Hepatocyte (in vitro differentiated cells): ENCODE measurements at regions not wholly inside any gene's neighbourhood (a gene's known extent, or its start where the extent isn't known, plus 50 kb on each side); places are given as distances from the start of the nearest gene placed in this dataset.
A peak's percentile ranks its signal among the peaks of the same experiment; 100 is the strongest.

Experiments used
- DNase-seq: peaks from one replicate; pipeline ENCODE4 v3.0.0-alpha.2; 2016; ENCODE audit warnings: low spot score
- H2AFZ ChIP-seq: fragments of 200-600 bp; sonication (generic); 2 replicates; pipeline ENCODE4 v1.6.0; 2016; ENCODE audit warnings: antibody characterized with exemption, mild to moderate bottlenecking
- H3K27ac ChIP-seq: fragments of 200-600 bp; sonication (generic); 2 replicates; pipeline ENCODE4 v1.5.1; 2016; ENCODE audit warnings: mild to moderate bottlenecking
- H3K27me3 ChIP-seq: fragments of 200-600 bp; sonication (generic); 2 replicates; pipeline ENCODE4 v1.6.1; 2016
- H3K36me3 ChIP-seq: fragments of 200-600 bp; sonication (generic); replicated peaks from 2 replicates; pipeline ENCODE4 v1.5.1; 2016; ENCODE audit warnings: low read depth; ENCODE audit not compliant: insufficient read depth
- H3K4me1 ChIP-seq: fragments of 200-600 bp; sonication (generic); 2 replicates; pipeline ENCODE4 v1.5.1; 2016; ENCODE audit warnings: mild to moderate bottlenecking, moderate library complexity; ENCODE audit not compliant: insufficient read depth
- H3K4me2 ChIP-seq: fragments of 200-600 bp; sonication (generic); 2 replicates; pipeline ENCODE4 v1.6.0; 2016
- H3K4me3 ChIP-seq: fragments of 200-600 bp; sonication (generic); 2 replicates; pipeline ENCODE4 v1.5.1; 2016; ENCODE audit warnings: mild to moderate bottlenecking
- H3K79me2 ChIP-seq: fragments of 200-600 bp; sonication (generic); 2 replicates; pipeline ENCODE4 v1.6.0; 2017; ENCODE audit warnings: mild to moderate bottlenecking
- H3K9me2 ChIP-seq: fragments of 200-600 bp; sonication (generic); replicated peaks from 2 replicates; pipeline ENCODE4 v1.6.0; 2017; ENCODE audit warnings: mild to moderate bottlenecking; ENCODE audit not compliant: insufficient read depth
- H3K9me3 ChIP-seq: fragments of 200-600 bp; sonication (generic); 2 replicates; pipeline ENCODE4 v1.5.1; 2016; ENCODE audit warnings: low read depth, mild to moderate bottlenecking
- H4K20me1 ChIP-seq: fragments of 200-600 bp; sonication (generic); 2 replicates; pipeline ENCODE4 v1.6.0; 2016; ENCODE audit warnings: mild to moderate bottlenecking; ENCODE audit not compliant: insufficient read depth, poor library complexity, severe bottlenecking
- EZH2 ChIP-seq: fragments of 200-600 bp; sonication (generic); IDR thresholded peaks from 2 replicates; pipeline ENCODE4 v1.6.1; 2016; ENCODE audit warnings: antibody characterized with exemption, mild to moderate bottlenecking, borderline replicate concordance
- EZH2phosphoT487 ChIP-seq: fragments of 200-600 bp; sonication (generic); IDR thresholded peaks from one replicate; pipeline ENCODE4 v1.6.1; 2018; ENCODE audit warnings: antibody characterized with exemption, mild to moderate bottlenecking, low read depth, moderate library complexity; ENCODE audit not compliant: unreplicated experiment, severe bottlenecking
- WGBS: methylation state at CpG from one replicate; pipeline ENCODE4 v1.1.6; 2016; ENCODE audit warnings: low lambda C conversion rate; ENCODE audit errors: missing lambda C conversion rate; 5-methylcytosine and 5-hydroxymethylcytosine counted together
- TF ChIP-seq, protein P1 (sequence below): fragments of 200-600 bp; sonication (generic); IDR thresholded peaks from 2 replicates; pipeline ENCODE4 v1.5.1; 2016; ENCODE audit warnings: antibody characterized with exemption, mild to moderate bottlenecking; ENCODE audit not compliant: poor library complexity

DNA sequence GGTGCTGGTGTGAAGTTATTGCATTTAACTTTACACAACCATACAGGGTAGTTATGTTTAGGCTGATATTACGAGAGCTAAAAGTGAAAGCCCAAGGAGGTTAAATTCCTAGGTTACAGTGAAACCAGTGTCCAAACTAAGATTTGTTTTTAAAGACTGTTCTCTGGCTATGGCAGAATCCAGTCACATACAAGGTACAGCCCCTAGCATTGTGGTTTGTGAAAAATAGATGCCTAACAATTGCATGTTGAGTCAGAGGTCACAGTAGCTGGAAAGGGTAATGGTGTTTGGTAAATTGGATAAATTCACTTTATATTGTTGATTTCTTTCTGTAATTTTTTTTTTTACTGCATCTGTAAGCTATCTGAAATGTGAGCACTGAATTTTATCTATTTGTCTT is 614.6 kb upstream of the TBL1XR1 start:
- no peaks in the 10 kb centered on the region for H3K9me2 ChIP-seq
- no peaks in the 10 kb centered on the region for H3K27me3 ChIP-seq
- 96% methylated on average over 1 of the region's 1 CpG for WGBS
- H3K9me3 ChIP-seq, result no peaks in the 10 kb centered on the region
- DNase-seq, result no peak
- no peak overlapping the region for H3K4me3 ChIP-seq
- TF ChIP-seq EZH2 (no peak), EZH2phosphoT487 (no peak)
- TF ChIP-seq, protein P1, sequence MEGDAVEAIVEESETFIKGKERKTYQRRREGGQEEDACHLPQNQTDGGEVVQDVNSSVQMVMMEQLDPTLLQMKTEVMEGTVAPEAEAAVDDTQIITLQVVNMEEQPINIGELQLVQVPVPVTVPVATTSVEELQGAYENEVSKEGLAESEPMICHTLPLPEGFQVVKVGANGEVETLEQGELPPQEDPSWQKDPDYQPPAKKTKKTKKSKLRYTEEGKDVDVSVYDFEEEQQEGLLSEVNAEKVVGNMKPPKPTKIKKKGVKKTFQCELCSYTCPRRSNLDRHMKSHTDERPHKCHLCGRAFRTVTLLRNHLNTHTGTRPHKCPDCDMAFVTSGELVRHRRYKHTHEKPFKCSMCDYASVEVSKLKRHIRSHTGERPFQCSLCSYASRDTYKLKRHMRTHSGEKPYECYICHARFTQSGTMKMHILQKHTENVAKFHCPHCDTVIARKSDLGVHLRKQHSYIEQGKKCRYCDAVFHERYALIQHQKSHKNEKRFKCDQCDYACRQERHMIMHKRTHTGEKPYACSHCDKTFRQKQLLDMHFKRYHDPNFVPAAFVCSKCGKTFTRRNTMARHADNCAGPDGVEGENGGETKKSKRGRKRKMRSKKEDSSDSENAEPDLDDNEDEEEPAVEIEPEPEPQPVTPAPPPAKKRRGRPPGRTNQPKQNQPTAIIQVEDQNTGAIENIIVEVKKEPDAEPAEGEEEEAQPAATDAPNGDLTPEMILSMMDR, result no peak
- no peaks in the 10 kb centered on the region for H3K79me2 ChIP-seq
- H2AFZ ChIP-seq, result no peak overlapping the region
- H4K20me1 ChIP-seq, result no peaks in the 10 kb centered on the region
- peak overlapping the region; percentile 32 for H3K27ac ChIP-seq
- no peak overlapping the region for H3K4me2 ChIP-seq
- H3K4me1 ChIP-seq, result no peaks in the 10 kb centered on the region
- H3K36me3 ChIP-seq, result no peaks in the 10 kb centered on the region

DNA sequence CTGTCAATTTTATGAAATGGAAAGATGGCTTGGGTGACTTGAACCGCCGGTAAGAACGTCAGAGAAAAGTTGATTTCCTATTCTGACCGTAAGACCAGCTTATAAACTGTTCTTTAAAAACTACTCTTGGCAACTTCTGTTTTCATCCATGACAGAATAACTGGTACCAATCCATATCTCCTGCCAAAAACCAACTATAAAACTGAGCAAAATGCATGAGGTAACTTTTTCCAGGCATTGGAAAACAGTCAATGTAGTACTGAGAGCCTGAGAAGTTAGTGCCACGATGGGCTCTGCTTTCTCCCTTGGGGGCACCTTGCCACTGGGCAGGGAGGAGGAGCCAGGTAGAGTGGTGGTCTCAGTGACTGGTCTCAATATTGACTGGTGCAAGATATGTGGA is 615.2 kb upstream of the TBL1XR1 start:
- Histone ChIP-seq H2AFZ (no peak overlapping the region), H3K9me3 (no peaks in the 10 kb centered on the region), H3K4me2 (no peak overlapping the region), H3K4me3 (no peak overlapping the region), H3K9me2 (no peaks in the 10 kb centered on the region), H3K27me3 (no peaks in the 10 kb centered on the region), H3K27ac (peak overlapping the region; percentile 51), H3K4me1 (no peaks in the 10 kb centered on the region), H3K36me3 (no peaks in the 10 kb centered on the region), H4K20me1 (no peaks in the 10 kb centered on the region), H3K79me2 (no peaks in the 10 kb centered on the region)
- 82% methylated on average over 5 of the region's 5 CpGs for WGBS
- no peak for DNase-seq
- TF ChIP-seq, protein P1, result no peak
- TF ChIP-seq EZH2phosphoT487 (no peak), EZH2 (no peak)

DNA sequence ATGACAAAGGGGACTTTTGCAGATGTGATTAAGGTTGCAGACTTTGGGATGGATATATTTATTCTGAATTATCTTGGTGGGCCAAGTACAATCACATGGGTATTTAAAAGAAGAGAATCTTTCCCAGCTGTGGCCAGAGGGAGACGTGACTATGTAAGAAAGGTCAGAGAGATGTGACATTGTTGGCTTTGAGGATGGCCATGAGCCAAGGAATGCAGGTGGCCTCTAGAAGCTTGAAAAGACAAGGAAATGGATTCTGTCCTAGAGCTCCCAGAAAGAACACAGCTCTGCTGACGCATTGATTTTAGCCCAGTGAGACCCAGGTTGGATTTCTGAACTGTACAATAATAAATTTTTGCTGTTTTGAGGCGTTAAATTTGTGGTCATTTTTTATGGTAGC is 616.0 kb upstream of the TBL1XR1 start:
- Histone ChIP-seq H3K4me3 (no peak overlapping the region), H2AFZ (no peak overlapping the region), H3K9me3 (no peaks in the 10 kb centered on the region), H3K36me3 (no peaks in the 10 kb centered on the region), H3K9me2 (no peaks in the 10 kb centered on the region), H4K20me1 (no peaks in the 10 kb centered on the region), H3K27ac (peak overlapping the region; percentile 51), H3K27me3 (no peaks in the 10 kb centered on the region), H3K79me2 (no peaks in the 10 kb centered on the region), H3K4me1 (no peaks in the 10 kb centered on the region), H3K4me2 (no peak overlapping the region)
- TF ChIP-seq EZH2 (no peak), EZH2phosphoT487 (no peak)
- TF ChIP-seq, protein P1, result no peak
- WGBS, result 88% methylated on average over 3 of the region's 3 CpGs
- no peak for DNase-seq

DNA sequence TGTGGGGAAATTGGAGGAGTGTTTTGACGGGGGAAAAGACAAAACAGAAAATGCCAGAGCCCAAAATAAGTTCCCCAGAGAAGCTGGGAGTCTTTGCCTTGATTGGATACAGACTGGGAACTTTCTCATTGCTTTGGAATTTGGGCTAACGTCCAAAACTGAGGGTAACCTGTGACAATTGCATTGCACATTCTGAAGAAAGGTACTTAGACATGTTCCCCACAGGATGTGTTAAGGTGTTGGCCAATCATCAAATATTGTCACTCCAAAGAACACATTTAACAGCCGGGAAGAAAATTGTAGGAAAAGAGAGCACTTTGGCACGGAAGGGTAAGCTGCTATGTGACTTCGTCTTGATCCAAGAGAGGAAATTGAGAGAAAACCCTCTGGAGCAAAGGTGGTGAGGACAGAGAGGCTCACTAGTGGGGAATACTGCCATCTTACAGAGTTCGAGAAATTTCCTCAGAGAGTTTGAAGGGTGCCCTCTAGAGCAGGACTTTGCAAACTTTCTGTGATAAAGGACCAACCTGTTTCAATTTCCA is 619.5 kb upstream of the TBL1XR1 start:
- Histone ChIP-seq H3K9me3 (no peaks in the 10 kb centered on the region), H4K20me1 (no peaks in the 10 kb centered on the region), H3K27ac (no peak overlapping the region), H3K27me3 (no peaks in the 10 kb centered on the region), H2AFZ (no peak overlapping the region), H3K4me1 (no peaks in the 10 kb centered on the region), H3K36me3 (no peaks in the 10 kb centered on the region), H3K4me2 (no peak overlapping the region), H3K79me2 (no peaks in the 10 kb centered on the region), H3K9me2 (no peaks in the 10 kb centered on the region), H3K4me3 (no peak overlapping the region)
- TF ChIP-seq EZH2phosphoT487, result no peak
- TF ChIP-seq, protein P1, result peak; percentile 28
- DNase-seq, result no peak
- 67% methylated on average over 6 of the region's 6 CpGs for WGBS
